Gastrocnemius medialis (tissue), 4 donors: ENCODE measurements at regions not wholly inside any gene's neighbourhood (a gene's known extent, or its start where the extent isn't known, plus 50 kb on each side); places are given as distances from the start of the nearest gene placed in this dataset.
A peak's percentile ranks its signal among the peaks of the same experiment; 100 is the strongest.

Source experiments
- ATAC-seq, 2 donors: fragments of 150-250 bp; one replicate each; pipeline ENCODE4 v1.9.1; 2016
- DNase-seq, 2 donors: peaks; one replicate each; pipeline ENCODE4 v3.0.0-alpha.2; 2019
- H3K27ac ChIP-seq, 4 donors: fragments of 200-600 bp; sonication (generic); 1 replicate in 1 of 4; 2 replicates in 3 of 4; pipeline ENCODE4 v1.5.1; 2016 to 2018; ENCODE audit warnings: mild to moderate bottlenecking in 2 of 4, moderate library complexity in 1 of 4
- H3K27me3 ChIP-seq, 3 donors: fragments of 200-600 bp; sonication (generic) in 2 of 3; 1 replicate in 1 of 3; 2 replicates in 2 of 3; pipeline versions ENCODE4 v1.5.1 to v1.6.0; 2016 to 2019; ENCODE audit warnings: mild to moderate bottlenecking in 1 of 3, moderate library complexity in 1 of 3
- H3K36me3 ChIP-seq, 2 donors: fragments of 200-600 bp; sonication (generic) in 1 of 2; one replicate each; pipeline ENCODE4 v1.5.1; 2017 to 2018
- H3K4me1 ChIP-seq, 2 donors: fragments of 200-600 bp; sonication (generic) in 1 of 2; one replicate each; pipeline ENCODE4 v1.5.1; 2016 to 2017; ENCODE audit warnings: mild to moderate bottlenecking in 2 of 2
- H3K4me3 ChIP-seq, 4 donors: fragments of 200-600 bp; sonication (generic) in 3 of 4; 1 replicate in 1 of 4; 2 replicates in 3 of 4; pipeline ENCODE4 v1.5.1; 2016 to 2019; ENCODE audit warnings: mild to moderate bottlenecking in 2 of 4
- H3K9me3 ChIP-seq, 3 donors: fragments of 200-600 bp; sonication (generic) in 2 of 3; 1 replicate in 1 of 3; 2 replicates in 2 of 3; pipeline ENCODE4 v1.5.1; 2016 to 2019
- POLR2A ChIP-seq, 2 donors: fragments of 450-650 bp; IDR thresholded peaks; one replicate each; pipeline ENCODE4 v1.6.1; 2017; ENCODE audit warnings: antibody characterized with exemption in 2 of 2, mild to moderate bottlenecking in 2 of 2, moderate library complexity in 2 of 2
- in situ Hi-C, 4 donors: fragments of 200-750 bp; cut with MboI; loops; one replicate each; pipeline versions ENCODE4 v1.15.0 to v1.8.0; 2017; ENCODE audit warnings: low sequenced_read_pairs in 4 of 4
- intact Hi-C: fragments of 100-400 bp; cut with DNase I; formaldehyde crosslinking; loops from one replicate; pipeline ENCODE4 v1.15.1; 2023; ENCODE audit warnings: low total_unique reads
- TF ChIP-seq, protein P1 (sequence below), 5 experiments: fragments of 450-650 bp in 3 of 5; fragments of 200-600 bp in 2 of 5; sonication (generic) in 2 of 5; IDR thresholded peaks in 4 of 5; conservative IDR thresholded peaks in 1 of 5; 1 replicate in 4 of 5; 2 replicates in 1 of 5; pipeline ENCODE4 v1.5.1; 2016 to 2019; ENCODE audit warnings: antibody characterized with exemption in 5 of 5, mild to moderate bottlenecking in 3 of 5, moderate library complexity in 3 of 5

DNA sequence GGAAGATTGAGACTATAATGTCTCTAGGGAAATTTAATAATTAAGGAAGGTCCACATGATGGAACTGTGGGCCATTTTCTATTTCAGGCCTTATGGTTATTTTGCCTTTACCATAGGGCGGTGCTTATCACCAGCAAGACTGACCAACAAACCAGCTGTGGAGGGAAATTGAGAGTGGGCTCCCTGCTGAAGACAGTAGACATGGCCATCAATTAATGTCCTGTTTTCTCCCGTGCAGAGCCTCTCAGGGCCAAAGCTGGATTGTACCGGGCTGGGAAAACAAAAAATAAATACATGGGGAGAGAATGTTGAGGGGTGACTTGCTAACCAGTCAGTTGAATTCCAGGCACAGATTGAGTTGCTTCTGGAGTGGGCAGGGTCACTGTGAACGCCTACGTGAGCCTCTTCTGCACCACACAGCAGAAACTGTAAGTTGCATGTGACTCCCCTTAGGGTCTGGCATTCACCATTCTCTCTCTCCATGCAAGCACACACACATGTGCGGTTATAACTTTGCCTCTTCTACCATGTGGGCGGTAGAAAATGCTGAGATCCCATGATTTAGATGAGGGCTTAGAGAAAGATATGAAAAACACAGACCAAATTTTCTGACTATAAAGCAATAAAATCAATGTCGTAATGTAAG, 128.5 kb downstream of the COPS8 start:
- H3K4me3 ChIP-seq: no peak overlapping the region
- in situ Hi-C loops: no loop called here

DNA sequence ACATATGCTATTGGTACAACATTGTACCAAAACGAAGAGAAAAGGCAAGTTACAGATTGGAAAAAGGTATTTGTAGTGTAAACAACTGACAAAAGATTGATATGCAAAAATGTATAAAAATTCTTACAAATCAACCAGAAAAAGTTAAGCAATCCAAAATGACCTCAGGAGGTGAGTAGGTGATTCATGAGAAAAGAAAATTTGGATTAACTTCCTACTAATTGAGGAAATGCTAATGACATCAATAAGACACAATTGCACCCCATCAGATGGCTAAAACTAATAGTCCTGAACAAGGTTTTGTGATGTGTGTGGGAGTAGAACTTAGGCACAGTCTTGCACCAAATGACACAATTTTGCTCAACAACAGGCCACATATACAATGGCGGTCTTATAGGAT, 129.3 kb downstream of the COPS8 start:
- Histone ChIP-seq H3K9me3 (no peaks in the 10 kb centered on the region), H3K36me3 (no peaks in the 10 kb centered on the region), H3K27me3 (no peaks in the 10 kb centered on the region), H3K27ac (no peak overlapping the region), H3K4me3 (no peak overlapping the region), H3K4me1 (no peaks in the 10 kb centered on the region)
- TF ChIP-seq, protein P1, sequence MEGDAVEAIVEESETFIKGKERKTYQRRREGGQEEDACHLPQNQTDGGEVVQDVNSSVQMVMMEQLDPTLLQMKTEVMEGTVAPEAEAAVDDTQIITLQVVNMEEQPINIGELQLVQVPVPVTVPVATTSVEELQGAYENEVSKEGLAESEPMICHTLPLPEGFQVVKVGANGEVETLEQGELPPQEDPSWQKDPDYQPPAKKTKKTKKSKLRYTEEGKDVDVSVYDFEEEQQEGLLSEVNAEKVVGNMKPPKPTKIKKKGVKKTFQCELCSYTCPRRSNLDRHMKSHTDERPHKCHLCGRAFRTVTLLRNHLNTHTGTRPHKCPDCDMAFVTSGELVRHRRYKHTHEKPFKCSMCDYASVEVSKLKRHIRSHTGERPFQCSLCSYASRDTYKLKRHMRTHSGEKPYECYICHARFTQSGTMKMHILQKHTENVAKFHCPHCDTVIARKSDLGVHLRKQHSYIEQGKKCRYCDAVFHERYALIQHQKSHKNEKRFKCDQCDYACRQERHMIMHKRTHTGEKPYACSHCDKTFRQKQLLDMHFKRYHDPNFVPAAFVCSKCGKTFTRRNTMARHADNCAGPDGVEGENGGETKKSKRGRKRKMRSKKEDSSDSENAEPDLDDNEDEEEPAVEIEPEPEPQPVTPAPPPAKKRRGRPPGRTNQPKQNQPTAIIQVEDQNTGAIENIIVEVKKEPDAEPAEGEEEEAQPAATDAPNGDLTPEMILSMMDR (IDR thresholded peaks at IDR 0.05 in 4 of 5, conservative IDR thresholded peaks at IDR 0.05 in 1 of 5): no peak
- no peak for DNase-seq
- in situ Hi-C loops: no loop called here
- intact Hi-C loops: no loop called here
- ATAC-seq: no peak

More for the DNA sequence above, 128.5 kb downstream of the COPS8 start:
- TF ChIP-seq, protein P1 (IDR thresholded peaks at IDR 0.05 in 4 of 5, conservative IDR thresholded peaks at IDR 0.05 in 1 of 5): no peak
- TF ChIP-seq POLR2A (IDR thresholded peaks at IDR 0.05): no peak
- intact Hi-C loops: no loop called here
- Histone ChIP-seq H3K27me3 (peaks cover 0 to 5% (median 0%) of the 10 kb centered on the region in 3 donors), H3K4me1 (no peaks in the 10 kb centered on the region), H3K27ac (peak overlapping the region in 1 of 4 donors; percentile 18), H3K36me3 (no peaks in the 10 kb centered on the region), H3K9me3 (no peaks in the 10 kb centered on the region)
- ATAC-seq (no peak), DNase-seq (no peak)

DNA sequence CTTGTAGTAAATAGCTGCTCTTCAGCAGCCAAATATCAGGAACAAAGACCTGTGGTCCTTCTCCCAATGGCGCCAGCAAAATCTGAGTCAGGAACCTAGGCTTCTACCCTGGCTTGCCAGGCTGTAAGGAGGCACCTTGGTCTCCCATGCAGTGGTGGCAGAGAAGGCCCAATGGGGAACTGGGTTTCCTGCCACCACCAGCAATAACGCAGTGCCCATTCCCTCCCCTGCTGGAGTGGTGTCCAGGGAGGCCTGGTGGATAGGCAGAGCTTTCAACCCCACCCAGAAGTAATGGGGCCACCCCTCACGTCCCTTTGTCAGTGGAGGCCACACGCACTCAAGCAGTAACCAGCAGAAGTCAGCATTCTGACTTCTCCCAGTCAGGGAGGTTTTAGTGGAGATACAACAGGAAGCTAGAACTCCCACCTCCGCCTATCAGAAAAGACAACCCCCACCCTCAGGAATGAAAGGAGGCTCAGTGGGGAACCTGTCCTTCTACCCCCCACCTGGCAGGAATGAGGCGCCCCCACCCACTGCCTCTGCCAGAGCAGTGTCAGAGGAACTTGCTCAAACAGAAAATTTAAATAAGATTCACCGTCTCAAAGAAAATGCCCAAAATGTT, 132.4 kb downstream of the COPS8 start:
- Histone ChIP-seq H3K27ac (peak overlapping the region in 2 of 4 donors; percentile 1 to 20), H3K27me3 (no peaks in the 10 kb centered on the region), H3K9me3 (no peaks in the 10 kb centered on the region), H3K4me1 (peaks cover 0 to 4% of the 10 kb centered on the region in 2 donors), H3K36me3 (no peaks in the 10 kb centered on the region), H3K4me3 (no peak overlapping the region)
- TF ChIP-seq, protein P1 (IDR thresholded peaks at IDR 0.05 in 4 of 5, conservative IDR thresholded peaks at IDR 0.05 in 1 of 5): no peak
- intact Hi-C loops: no loop called here
- DNase-seq: no peak
- in situ Hi-C loops: no loop called here
- no peak for ATAC-seq

DNA sequence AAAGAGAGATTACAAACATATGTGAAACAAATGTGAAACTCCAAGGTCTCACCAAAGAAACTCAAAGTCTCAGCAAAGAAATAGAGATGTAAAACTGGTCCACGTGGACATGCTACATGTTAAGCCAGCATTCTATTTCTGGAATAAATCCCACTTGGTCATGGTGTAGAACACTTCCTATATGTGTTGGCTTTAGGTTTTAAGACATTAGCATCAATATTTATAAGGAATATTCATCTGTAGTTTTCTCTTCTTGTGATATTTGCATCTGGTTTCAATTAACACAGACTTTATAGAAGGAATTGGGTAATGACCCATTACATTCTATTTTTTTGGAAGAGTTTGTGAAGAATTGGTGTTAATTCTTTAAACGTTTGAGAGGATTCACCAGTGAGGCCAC, 133.1 kb downstream of the COPS8 start:
- ATAC-seq: no peak
- no peak for DNase-seq
- in situ Hi-C loops (no loop called here), intact Hi-C loops (no loop called here)
- Histone ChIP-seq H3K4me3 (no peak overlapping the region), H3K36me3 (no peaks in the 10 kb centered on the region), H3K27me3 (no peaks in the 10 kb centered on the region), H3K27ac (peak overlapping the region in 2 of 4 donors; percentile 1 to 7), H3K9me3 (no peaks in the 10 kb centered on the region), H3K4me1 (peaks cover 0 to 10% of the 10 kb centered on the region in 2 donors)
- TF ChIP-seq POLR2A (IDR thresholded peaks at IDR 0.05): no peak
- TF ChIP-seq, protein P1 (IDR thresholded peaks at IDR 0.05 in 4 of 5, conservative IDR thresholded peaks at IDR 0.05 in 1 of 5): no peak
